Astrocyte (in vitro differentiated cells and primary cell): ENCODE measurements at regions not wholly inside any gene's neighbourhood (a gene's known extent, or its start where the extent isn't known, plus 50 kb on each side); places are given as distances from the start of the nearest gene placed in this dataset.

Experiments
- CTCF ChIP-seq: IDR thresholded peaks from 2 replicates; pipeline ENCODE4 v1.5.1; 2011; ENCODE audit warnings: low read depth, mild to moderate bottlenecking, inconsistent platforms, low read length, moderate library complexity; ENCODE audit not compliant: insufficient read depth
- EZH2 ChIP-seq: IDR thresholded peaks from 2 replicates; pipeline ENCODE4 v1.6.1; 2012; ENCODE audit warnings: mild to moderate bottlenecking, low read length, inconsistent platforms; ENCODE audit not compliant: insufficient read depth

- TF ChIP-seq CTCF (no peak), EZH2 (no peak)
These were observed 151.1 kb downstream of the DACT1 start for GRCh38 chr14:58788655-58789503.
